Thyroid gland (tissue), 4 donors: ENCODE measurements at regions not wholly inside any gene's neighbourhood (a gene's known extent, or its start where the extent isn't known, plus 50 kb on each side); places are given as distances from the start of the nearest gene placed in this dataset.

Source experiments
- DNase-seq, 2 donors: peaks; one replicate each; pipeline ENCODE4 v3.0.0-alpha.2; 2019
- H3K27ac ChIP-seq, 3 donors: fragments of 200-600 bp; sonication (generic); 1 replicate in 2 of 3; 2 replicates in 1 of 3; pipeline ENCODE4 v1.5.1; 2016 to 2019; ENCODE audit warnings: mild to moderate bottlenecking in 1 of 3, moderate library complexity in 1 of 3
- H3K27me3 ChIP-seq: fragments of 200-600 bp; sonication (generic); one replicate; pipeline ENCODE4 v1.5.1; 2019
- H3K36me3 ChIP-seq, 2 donors: fragments of 200-600 bp; sonication (generic); one replicate each; pipeline ENCODE4 v1.5.1; 2016 to 2019
- H3K4me1 ChIP-seq, 2 donors: fragments of 200-600 bp; sonication (generic); one replicate each; pipeline ENCODE4 v1.5.1; 2017 to 2019
- H3K4me3 ChIP-seq, 3 donors: fragments of 200-600 bp; sonication (generic); replicated peaks in 1 of 3; 1 replicate in 2 of 3; 2 replicates in 1 of 3; pipeline ENCODE4 v1.5.1; 2016; ENCODE audit warnings: mild to moderate bottlenecking in 1 of 3
- H3K9me3 ChIP-seq: fragments of 200-600 bp; sonication (generic); one replicate; pipeline ENCODE4 v1.5.1; 2017
- POLR2A ChIP-seq, 2 donors: fragments of 450-650 bp; IDR thresholded peaks; one replicate each; pipeline ENCODE4 v1.6.1; 2017; ENCODE audit warnings: antibody characterized with exemption in 2 of 2, mild to moderate bottlenecking in 2 of 2, moderate library complexity in 1 of 2
- WGBS, 2 donors: methylation state at CpG; one replicate each; pipeline ENCODE4 v1.1.5; 2017; 5-methylcytosine and 5-hydroxymethylcytosine counted together
- intact Hi-C: fragments of 100-400 bp; cut with DNase I; formaldehyde crosslinking; loops from one replicate; pipeline ENCODE4 v1.15.1; 2023
- TF ChIP-seq, protein P1 (sequence below), 6 experiments: fragments of 200-600 bp in 3 of 6; fragments of 450-650 bp in 3 of 6; sonication (generic) in 3 of 6; IDR thresholded peaks; one replicate each; pipeline ENCODE4 v1.5.1; 2016 to 2019; ENCODE audit warnings: antibody characterized with exemption in 6 of 6, mild to moderate bottlenecking in 2 of 6, inconsistent platforms in 1 of 6, moderate library complexity in 1 of 6

DNA sequence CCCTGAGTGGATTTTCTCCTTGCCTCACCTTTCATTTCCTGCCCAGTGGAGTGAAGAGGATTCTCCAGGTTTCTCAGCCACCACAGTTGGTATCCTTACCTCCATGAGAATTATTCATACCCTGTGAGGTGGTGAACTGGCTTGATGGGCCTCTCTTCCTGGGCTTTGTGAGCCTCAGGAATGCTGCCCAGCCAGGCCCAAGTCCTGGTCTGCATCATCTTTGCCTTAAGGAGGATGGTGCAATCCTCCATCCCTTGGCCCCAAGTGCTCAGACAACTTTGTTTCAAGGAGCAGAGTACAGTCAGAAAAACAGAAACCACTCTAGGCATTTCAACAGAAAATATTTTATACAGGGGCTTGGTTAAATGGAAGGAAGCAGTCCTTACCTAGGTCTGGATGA is 114.2 kb upstream of the CADM1 start:
- H3K4me1 ChIP-seq, result peaks cover 0 to 12% of the 10 kb centered on the region in 2 donors
- DNase-seq, result no peak
- H3K9me3 ChIP-seq, result no peaks in the 10 kb centered on the region
- no peak for TF ChIP-seq POLR2A (IDR thresholded peaks at IDR 0.05)
- TF ChIP-seq, protein P1, sequence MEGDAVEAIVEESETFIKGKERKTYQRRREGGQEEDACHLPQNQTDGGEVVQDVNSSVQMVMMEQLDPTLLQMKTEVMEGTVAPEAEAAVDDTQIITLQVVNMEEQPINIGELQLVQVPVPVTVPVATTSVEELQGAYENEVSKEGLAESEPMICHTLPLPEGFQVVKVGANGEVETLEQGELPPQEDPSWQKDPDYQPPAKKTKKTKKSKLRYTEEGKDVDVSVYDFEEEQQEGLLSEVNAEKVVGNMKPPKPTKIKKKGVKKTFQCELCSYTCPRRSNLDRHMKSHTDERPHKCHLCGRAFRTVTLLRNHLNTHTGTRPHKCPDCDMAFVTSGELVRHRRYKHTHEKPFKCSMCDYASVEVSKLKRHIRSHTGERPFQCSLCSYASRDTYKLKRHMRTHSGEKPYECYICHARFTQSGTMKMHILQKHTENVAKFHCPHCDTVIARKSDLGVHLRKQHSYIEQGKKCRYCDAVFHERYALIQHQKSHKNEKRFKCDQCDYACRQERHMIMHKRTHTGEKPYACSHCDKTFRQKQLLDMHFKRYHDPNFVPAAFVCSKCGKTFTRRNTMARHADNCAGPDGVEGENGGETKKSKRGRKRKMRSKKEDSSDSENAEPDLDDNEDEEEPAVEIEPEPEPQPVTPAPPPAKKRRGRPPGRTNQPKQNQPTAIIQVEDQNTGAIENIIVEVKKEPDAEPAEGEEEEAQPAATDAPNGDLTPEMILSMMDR (IDR thresholded peaks at IDR 0.05), result no peak
- no peak overlapping the region for H3K27ac ChIP-seq
- H3K36me3 ChIP-seq, result no peaks in the 10 kb centered on the region
- intact Hi-C loops, result no loop called here
- H3K27me3 ChIP-seq, result no peaks in the 10 kb centered on the region
- no peak overlapping the region for H3K4me3 ChIP-seq

DNA sequence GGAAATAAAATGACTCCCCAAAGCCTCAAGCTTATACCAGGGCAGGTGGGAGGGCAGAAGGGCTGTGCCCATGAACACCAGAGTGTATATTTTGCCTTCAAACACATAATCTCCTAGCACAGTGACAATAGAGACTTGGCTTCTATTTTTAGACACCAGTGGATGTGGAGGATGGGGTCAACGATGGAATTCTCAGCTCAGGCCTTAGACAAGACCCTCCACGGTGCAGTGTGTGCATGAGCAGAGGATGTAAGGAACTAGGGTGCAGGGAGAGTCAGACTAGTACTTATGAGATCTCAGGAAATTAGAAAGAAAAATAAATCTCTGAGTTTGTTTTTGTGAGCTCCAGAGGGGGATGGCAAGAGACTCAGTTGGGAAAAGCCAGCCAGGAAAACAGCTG is 113.6 kb upstream of the CADM1 start:
- intact Hi-C loops, result no loop called here
- no peaks in the 10 kb centered on the region for H3K9me3 ChIP-seq
- WGBS, 2 donors, result 21 to 29% methylated on average over 2 of the region's 2 CpGs
- no peak overlapping the region for H3K4me3 ChIP-seq
- H3K36me3 ChIP-seq, result no peaks in the 10 kb centered on the region
- peaks cover 0 to 6% of the 10 kb centered on the region in 2 donors for H3K4me1 ChIP-seq
- TF ChIP-seq, protein P1 (IDR thresholded peaks at IDR 0.05), result no peak
- no peak for TF ChIP-seq POLR2A (IDR thresholded peaks at IDR 0.05)
- no peaks in the 10 kb centered on the region for H3K27me3 ChIP-seq
- H3K27ac ChIP-seq, result no peak overlapping the region
- no peak for DNase-seq

DNA sequence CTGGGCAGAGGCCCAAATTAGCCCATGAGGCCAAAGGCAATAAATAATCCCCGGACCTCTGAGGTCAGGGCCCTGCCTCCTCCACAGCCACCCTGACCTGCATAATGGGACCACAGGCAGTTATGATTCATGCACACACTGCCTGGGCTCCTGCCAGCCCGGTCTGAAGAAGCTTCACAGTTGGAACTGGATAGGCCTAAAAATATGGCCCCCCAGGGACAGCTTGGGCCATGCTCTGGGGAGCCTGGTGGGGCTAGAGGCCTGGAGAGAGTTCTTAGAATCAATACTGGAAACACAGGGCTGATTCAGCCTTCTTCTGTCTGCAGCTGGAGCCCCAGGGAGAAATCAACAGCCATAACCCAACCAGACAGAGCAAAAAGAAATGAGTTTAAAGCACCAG is 112.8 kb upstream of the CADM1 start:
- H3K36me3 ChIP-seq, result no peaks in the 10 kb centered on the region
- DNase-seq, result no peak
- H3K27me3 ChIP-seq, result no peaks in the 10 kb centered on the region
- TF ChIP-seq POLR2A (IDR thresholded peaks at IDR 0.05), result no peak
- TF ChIP-seq, protein P1 (IDR thresholded peaks at IDR 0.05), result no peak
- WGBS, 2 donors, result 29 to 33% methylated on average over 2 of the region's 2 CpGs
- H3K4me3 ChIP-seq, result no peak overlapping the region
- intact Hi-C loops, result no loop called here
- H3K27ac ChIP-seq, result no peak overlapping the region
- H3K4me1 ChIP-seq, result no peaks in the 10 kb centered on the region
- H3K9me3 ChIP-seq, result no peaks in the 10 kb centered on the region

DNA sequence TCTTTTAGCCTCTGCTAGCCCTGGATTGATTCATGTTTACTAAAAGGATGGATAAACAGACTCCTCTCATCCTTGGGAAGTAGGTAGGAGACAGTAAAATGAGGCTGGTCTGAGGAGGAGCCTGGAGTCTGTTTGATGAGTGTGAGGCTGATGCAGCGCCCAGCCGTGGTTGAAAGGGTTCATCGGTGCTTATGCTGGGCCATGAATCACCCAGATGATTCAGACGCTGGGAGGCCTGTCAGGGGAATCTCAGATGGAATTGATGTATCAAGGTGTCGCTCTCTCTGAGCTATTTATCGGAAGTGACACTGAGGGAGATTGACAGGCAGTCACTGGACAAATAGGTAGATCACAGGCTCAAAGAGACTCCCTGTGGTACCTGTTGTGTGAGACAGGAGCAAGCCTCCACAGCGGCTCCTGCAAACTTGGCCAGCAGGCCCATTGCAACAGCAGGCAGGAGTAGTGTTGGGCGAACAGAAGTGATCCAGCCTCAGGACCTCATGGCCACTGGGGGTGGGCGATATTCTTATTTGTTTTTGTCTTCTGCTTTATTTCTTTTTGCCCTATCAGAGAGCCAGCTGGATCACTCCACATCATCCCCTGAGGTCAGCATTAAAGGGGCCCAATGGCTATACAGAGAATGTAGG is 109.9 kb upstream of the CADM1 start:
- Histone ChIP-seq H3K27me3 (no peaks in the 10 kb centered on the region), H3K4me1 (no peaks in the 10 kb centered on the region), H3K36me3 (no peaks in the 10 kb centered on the region), H3K9me3 (no peaks in the 10 kb centered on the region), H3K4me3 (no peak overlapping the region), H3K27ac (no peak overlapping the region)
- no peak for DNase-seq
- WGBS, 2 donors, result 80 to 83% methylated on average over 9 of the region's 9 CpGs
- intact Hi-C loops, result no loop called here
- TF ChIP-seq, protein P1 (IDR thresholded peaks at IDR 0.05), result no peak
- no peak for TF ChIP-seq POLR2A (IDR thresholded peaks at IDR 0.05)

DNA sequence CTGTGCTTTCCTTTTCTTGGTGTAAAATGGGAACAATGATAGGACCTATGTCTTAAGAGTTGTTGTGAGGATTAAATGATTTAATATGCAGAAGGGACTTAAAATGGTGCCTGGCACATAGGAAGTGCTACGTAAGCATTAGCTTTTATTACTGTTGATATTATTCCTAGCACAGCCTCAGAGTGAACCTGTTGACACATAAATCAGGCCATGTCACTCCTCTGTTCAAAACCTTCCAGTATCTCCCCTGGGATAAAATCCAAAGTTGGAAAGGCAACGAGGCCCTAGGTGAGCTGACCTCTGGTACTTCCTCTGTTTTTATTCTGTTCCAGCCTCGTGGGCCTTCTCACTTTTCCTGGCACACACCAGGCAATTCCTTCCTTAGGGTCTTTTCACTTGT is 108.8 kb upstream of the CADM1 start:
- Histone ChIP-seq H3K4me1 (peaks cover 3 to 5% of the 10 kb centered on the region in 2 donors), H3K27me3 (no peaks in the 10 kb centered on the region), H3K36me3 (no peaks in the 10 kb centered on the region), H3K4me3 (no peak overlapping the region), H3K9me3 (no peaks in the 10 kb centered on the region), H3K27ac (no peak overlapping the region)
- DNase-seq, result no peak
- no peak for TF ChIP-seq POLR2A (IDR thresholded peaks at IDR 0.05)
- TF ChIP-seq, protein P1 (IDR thresholded peaks at IDR 0.05), result no peak
- 74% methylated on average over 3 of the region's 3 CpGs for WGBS, 2 donors
- intact Hi-C loops, result no loop called here
